HepG2 (cell line): ENCODE measurements at regions not wholly inside any gene's neighbourhood (a gene's known extent, or its start where the extent isn't known, plus 50 kb on each side); places are given as distances from the start of the nearest gene placed in this dataset.
A peak's percentile ranks its signal among the peaks of the same experiment; 100 is the strongest.

ENCODE experiments used
- ADNP ChIP-seq: sonication (generic); formaldehyde crosslinking; IDR thresholded peaks from 2 replicates; pipeline ENCODE4 v1.4.0; 2020; ENCODE audit warnings: missing genetic modification reagents
- DNMT3B ChIP-seq: conservative IDR thresholded peaks from 2 replicates; pipeline ENCODE4 v1.6.1; 2016; ENCODE audit warnings: missing biosample characterization, control low read depth
- ETV6 ChIP-seq: sonication (generic); formaldehyde crosslinking; conservative IDR thresholded peaks from 2 replicates; pipeline ENCODE4 v1.4.0; 2020; ENCODE audit warnings: missing genetic modification reagents
- HCFC1 ChIP-seq: fragments of 150-350 bp; IDR thresholded peaks from 2 replicates; pipeline ENCODE4 v1.6.1; 2014; ENCODE audit warnings: low read depth, low read length
- HDAC2 ChIP-seq: sonication (generic); formaldehyde crosslinking; IDR thresholded peaks from 2 replicates; pipeline ENCODE4 v1.4.0; 2020; ENCODE audit warnings: missing genetic modification reagents
- HDAC6 ChIP-seq: fragments of 200-600 bp; sonication (generic); IDR thresholded peaks from 2 replicates; pipeline ENCODE4 v1.7.0; 2017; ENCODE audit warnings: mild to moderate bottlenecking, antibody characterized with exemption, low read length, low read depth
- MAFK ChIP-seq, 2 experiments: IDR thresholded peaks in 1 of 2; conservative IDR thresholded peaks in 1 of 2; 2 replicates each; pipeline ENCODE4 v1.6.1; 2011; ENCODE audit warnings: improper control_type of control experiment in 2 of 2, low read length in 2 of 2
- MEIS2 ChIP-seq: sonication (generic); formaldehyde crosslinking; IDR thresholded peaks from 2 replicates; pipeline ENCODE4 v1.9.0; 2021; ENCODE audit warnings: mild to moderate bottlenecking, missing genetic modification reagents
- MLLT10 ChIP-seq: sonication (generic); formaldehyde crosslinking; IDR thresholded peaks from 2 replicates; pipeline ENCODE4 v1.4.0; 2020; ENCODE audit warnings: missing genetic modification reagents
- NR1H2 ChIP-seq: sonication (generic); formaldehyde crosslinking; IDR thresholded peaks from 2 replicates; pipeline ENCODE4 v1.8.1; 2022; ENCODE audit warnings: low read depth, missing genetic modification reagents, borderline replicate concordance
- RARA ChIP-seq: IDR thresholded peaks from 2 replicates; pipeline ENCODE4 v1.6.1; 2016; ENCODE audit warnings: missing genetic modification reagents, missing compliant biosample characterization
- SNAI1 ChIP-seq: sonication (generic); formaldehyde crosslinking; IDR thresholded peaks from 2 replicates; pipeline ENCODE4 v1.5.0; 2020; ENCODE audit warnings: mild to moderate bottlenecking, missing genetic modification reagents, borderline replicate concordance
- THAP11 ChIP-seq: IDR thresholded peaks from 2 replicates; pipeline ENCODE4 v1.6.1; 2016; ENCODE audit warnings: missing biosample characterization, missing genetic modification reagents
- WIZ ChIP-seq: sonication (generic); formaldehyde crosslinking; IDR thresholded peaks from 2 replicates; pipeline ENCODE4 v1.5.1; 2020; ENCODE audit warnings: mild to moderate bottlenecking, missing genetic modification reagents
- XRCC5 ChIP-seq: fragments of 200-400 bp; formaldehyde crosslinking; optimal IDR thresholded peaks from 2 replicates; pipeline ENCODE3; 2017; ENCODE audit warnings: mild to moderate bottlenecking, low read length
- YEATS2 ChIP-seq: sonication (generic); formaldehyde crosslinking; IDR thresholded peaks from 2 replicates; pipeline ENCODE4 v1.4.0; 2020; ENCODE audit warnings: missing genetic modification reagents, borderline replicate concordance
- ZFP90 ChIP-seq: sonication (generic); formaldehyde crosslinking; IDR thresholded peaks from 2 replicates; pipeline ENCODE4 v1.8.0; 2022; ENCODE audit warnings: missing genetic modification reagents, mild to moderate bottlenecking, inconsistent platforms, borderline replicate concordance
- ZFX ChIP-seq: sonication (generic); formaldehyde crosslinking; IDR thresholded peaks from 2 replicates; pipeline ENCODE4 v1.4.0; 2020; ENCODE audit warnings: mild to moderate bottlenecking, low read depth, missing genetic modification reagents, moderate library complexity
- ZNF367 ChIP-seq: sonication (generic); formaldehyde crosslinking; IDR thresholded peaks from 2 replicates; pipeline ENCODE4 v1.4.0; 2020; ENCODE audit warnings: missing genetic modification reagents, borderline replicate concordance
- ZNF614 ChIP-seq: IDR thresholded peaks from 2 replicates; pipeline ENCODE4 v1.6.1; 2018; ENCODE audit warnings: missing biosample characterization, missing genetic modification reagents, inconsistent platforms, borderline replicate concordance
- TF ChIP-seq, protein P1 (sequence below): IDR thresholded peaks from 2 replicates; pipeline ENCODE4 v1.6.1; 2016
- TF ChIP-seq, protein P2 (sequence below), 2 experiments: sonication (generic) in 1 of 2; formaldehyde crosslinking in 1 of 2; IDR thresholded peaks; 2 replicates each; pipeline versions ENCODE4 v1.5.1 to v1.6.1; 2011 to 2020; ENCODE audit warnings: borderline replicate concordance in 1 of 2, low read depth in 1 of 2, low read length in 1 of 2, mild to moderate bottlenecking in 1 of 2, missing genetic modification reagents in 1 of 2, moderate library complexity in 1 of 2
- TF ChIP-seq, protein P3 (sequence below): sonication (generic); formaldehyde crosslinking; IDR thresholded peaks from 2 replicates; pipeline ENCODE4 v1.4.0; 2020; ENCODE audit warnings: missing genetic modification reagents

DNA sequence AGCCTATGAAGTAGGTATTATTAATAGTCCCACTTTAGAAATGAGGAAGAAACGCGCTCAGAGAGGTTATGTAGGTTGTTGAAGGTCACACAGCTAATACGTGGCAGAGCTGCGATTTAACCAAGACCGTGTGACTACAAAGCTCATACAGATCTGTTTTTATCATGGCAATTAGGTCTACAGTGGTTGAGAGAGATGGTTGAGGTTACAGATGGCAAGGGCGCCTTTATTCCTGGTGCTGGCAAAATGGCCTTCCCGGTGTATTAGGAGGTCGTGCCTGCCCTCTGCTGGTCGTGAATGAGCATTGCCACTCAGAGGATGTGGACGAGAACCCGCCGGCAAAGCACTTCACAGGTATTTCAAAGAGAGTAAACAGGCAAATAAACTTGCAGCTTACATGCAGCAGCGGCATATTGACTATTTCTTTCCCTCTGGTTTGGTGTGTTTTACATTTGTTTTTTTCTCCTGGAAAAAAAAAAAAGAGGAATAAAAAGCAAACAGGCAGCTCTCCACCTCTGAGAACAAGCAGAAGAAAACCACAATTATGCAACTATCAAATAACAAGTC is 65.3 kb upstream of the EGFLAM start (continued):
- TF ChIP-seq, protein P1, sequence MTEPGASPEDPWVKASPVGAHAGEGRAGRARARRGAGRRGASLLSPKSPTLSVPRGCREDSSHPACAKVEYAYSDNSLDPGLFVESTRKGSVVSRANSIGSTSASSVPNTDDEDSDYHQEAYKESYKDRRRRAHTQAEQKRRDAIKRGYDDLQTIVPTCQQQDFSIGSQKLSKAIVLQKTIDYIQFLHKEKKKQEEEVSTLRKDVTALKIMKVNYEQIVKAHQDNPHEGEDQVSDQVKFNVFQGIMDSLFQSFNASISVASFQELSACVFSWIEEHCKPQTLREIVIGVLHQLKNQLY (CRISPR knock-in tag) = no peak
- 0 out of 2 replicates have a peak, but pooled peaks have one; percentile 16 for TF ChIP-seq RARA (CRISPR knock-in tag)
- no peak for TF ChIP-seq ZFX (CRISPR knock-in tag)
- TF ChIP-seq HDAC2 (CRISPR knock-in tag) = peak; percentile 56; the same call in 1 of the 2 replicates
- TF ChIP-seq MLLT10 (CRISPR knock-in tag) = no peak
- TF ChIP-seq XRCC5 = no peak
- TF ChIP-seq HDAC6 = no peak
- TF ChIP-seq NR1H2 (CRISPR knock-in tag) = no peak
- TF ChIP-seq MAFK (conservative IDR thresholded peaks at IDR 0.05 in 1 of 2, IDR thresholded peaks at IDR 0.05 in 1 of 2; ENCODE audit: low read length in 2 of 2) = no peak
- TF ChIP-seq ZNF614 (CRISPR knock-in tag) = no peak
- TF ChIP-seq YEATS2 = no peak
- TF ChIP-seq ZNF367 (CRISPR knock-in tag) = no peak
- TF ChIP-seq, protein P2, sequence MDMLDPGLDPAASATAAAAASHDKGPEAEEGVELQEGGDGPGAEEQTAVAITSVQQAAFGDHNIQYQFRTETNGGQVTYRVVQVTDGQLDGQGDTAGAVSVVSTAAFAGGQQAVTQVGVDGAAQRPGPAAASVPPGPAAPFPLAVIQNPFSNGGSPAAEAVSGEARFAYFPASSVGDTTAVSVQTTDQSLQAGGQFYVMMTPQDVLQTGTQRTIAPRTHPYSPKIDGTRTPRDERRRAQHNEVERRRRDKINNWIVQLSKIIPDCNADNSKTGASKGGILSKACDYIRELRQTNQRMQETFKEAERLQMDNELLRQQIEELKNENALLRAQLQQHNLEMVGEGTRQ (IDR thresholded peaks at IDR 0.05; ENCODE audit: low read depth, low read length) = no peak
- TF ChIP-seq, protein P2 (CRISPR knock-in tag; IDR thresholded peaks at IDR 0.05; ENCODE audit: borderline replicate concordance) = no peak
- peak; percentile 41; the same call in 1 of the 2 replicates for TF ChIP-seq THAP11 (CRISPR knock-in tag)
- no peak for TF ChIP-seq DNMT3B (CRISPR knock-in tag)
- TF ChIP-seq ADNP (CRISPR knock-in tag) = 0 out of 2 replicates have a peak, but pooled peaks have one; percentile 69
- no peak for TF ChIP-seq MEIS2 (CRISPR knock-in tag)
- TF ChIP-seq ZFP90 (CRISPR knock-in tag) = no peak
- no peak for TF ChIP-seq HCFC1
- no peak for TF ChIP-seq ETV6 (CRISPR knock-in tag)
- TF ChIP-seq, protein P3, sequence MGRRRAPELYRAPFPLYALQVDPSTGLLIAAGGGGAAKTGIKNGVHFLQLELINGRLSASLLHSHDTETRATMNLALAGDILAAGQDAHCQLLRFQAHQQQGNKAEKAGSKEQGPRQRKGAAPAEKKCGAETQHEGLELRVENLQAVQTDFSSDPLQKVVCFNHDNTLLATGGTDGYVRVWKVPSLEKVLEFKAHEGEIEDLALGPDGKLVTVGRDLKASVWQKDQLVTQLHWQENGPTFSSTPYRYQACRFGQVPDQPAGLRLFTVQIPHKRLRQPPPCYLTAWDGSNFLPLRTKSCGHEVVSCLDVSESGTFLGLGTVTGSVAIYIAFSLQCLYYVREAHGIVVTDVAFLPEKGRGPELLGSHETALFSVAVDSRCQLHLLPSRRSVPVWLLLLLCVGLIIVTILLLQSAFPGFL (CRISPR knock-in tag) = no peak
- no peak for TF ChIP-seq SNAI1 (CRISPR knock-in tag)
- no peak for TF ChIP-seq WIZ (CRISPR knock-in tag)
